ENCODE measurements at regions not wholly inside any gene's neighbourhood (a gene's known extent, or its start where the extent isn't known, plus 50 kb on each side); places are given as distances from the start of the nearest gene placed in this dataset.

DNA sequence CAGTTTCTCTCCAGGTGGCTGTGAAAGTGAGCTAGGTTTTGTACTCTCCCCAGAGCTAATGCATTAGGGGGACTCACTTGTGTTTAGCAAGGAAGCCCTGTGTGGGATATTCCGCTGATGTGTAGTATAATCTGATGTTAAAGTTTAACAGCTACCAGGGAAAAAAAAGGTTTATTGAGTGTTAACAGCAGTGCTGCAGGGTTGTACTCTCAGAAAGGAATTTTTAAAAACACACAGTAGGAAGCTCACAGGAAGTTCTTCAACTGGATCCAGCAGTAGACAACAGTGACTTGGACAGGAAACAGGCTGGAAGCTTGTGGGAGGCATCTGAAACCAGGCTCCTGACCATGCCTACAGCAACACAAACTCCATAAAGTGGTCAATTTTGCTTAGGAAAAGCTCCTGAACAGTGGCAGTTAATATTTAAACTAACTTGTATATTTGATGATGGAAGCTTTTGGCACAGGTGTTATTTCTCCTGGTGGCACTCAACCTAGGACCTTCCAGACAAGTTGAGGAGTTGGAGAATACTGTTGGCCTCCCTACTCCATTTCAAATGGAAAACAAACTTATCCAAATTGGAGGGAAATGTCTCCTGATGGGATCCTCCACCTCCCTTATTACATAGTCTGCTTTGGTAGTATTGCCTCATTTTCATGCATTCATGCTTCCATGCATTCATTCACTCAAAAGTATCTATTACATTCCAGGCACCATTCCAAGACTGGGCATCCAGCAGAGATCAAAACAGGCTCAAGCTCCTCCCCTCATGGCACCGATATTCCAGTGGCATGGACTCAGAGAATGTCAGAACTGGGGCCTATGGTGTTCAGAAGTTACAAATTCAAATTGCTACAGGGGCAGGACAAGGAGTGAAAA lies 54.7 kb downstream of the FOXD1 start:
- no peak overlapping the region for H3K4me3 ChIP-seq (replicated peaks in 1 of 3; ENCODE audit: insufficient read depth in 1 of 3, low read depth in 1 of 3, low read length in 3 of 3)
- no peak overlapping the region for H3K4me2 ChIP-seq (ENCODE audit: insufficient read depth, low read length)
- no peaks in the 10 kb centered on the region for H3K79me2 ChIP-seq (ENCODE audit: control insufficient read depth, insufficient read depth, low read length)
- no peaks in the 10 kb centered on the region for H3K9me3 ChIP-seq (replicated peaks; ENCODE audit: control insufficient read depth, insufficient read depth, low read length)
- no peak for FAIRE-seq
- dilution Hi-C loops (cut with MboI; ENCODE audit: extremely low pct_ligation_motif_present, low sequenced_read_pairs): no loop called here
- CTCF ChIA-PET: interaction anchor here (1.2 to 1.3 kb wide), 2 partner anchors 57 to 178 kb away, joined by 3 to 4 read pairs; no protein-coding TSS in a partner anchor
- POLR2A ChIA-PET: no interaction called here
- H3K27me3 ChIP-seq (ENCODE audit: control insufficient read depth in 2 of 2, insufficient read depth in 2 of 2, low read length in 2 of 2): peaks cover 44 to 67% of the 10 kb centered on the region in 2 experiments
- no peak overlapping the region for H3K27ac ChIP-seq (ENCODE audit: insufficient read depth, low read depth, low read length)
- no peak overlapping the region for H2AFZ ChIP-seq (ENCODE audit: low read depth, low read length)
- TF ChIP-seq POLR2A (IDR thresholded peaks at IDR 0.05; ENCODE audit: low read depth, low read length): no peak
- TF ChIP-seq FOS (IDR thresholded peaks at IDR 0.05; ENCODE audit: borderline replicate concordance, insufficient read depth, low read length): no peak
- no peak for TF ChIP-seq POLR2AphosphoS5 (IDR thresholded peaks at IDR 0.05; ENCODE audit: insufficient read depth, low read depth, low read length)
- no peak for TF ChIP-seq EZH2 (IDR thresholded peaks at IDR 0.05; ENCODE audit: borderline replicate concordance, low read depth, low read length, severe bottlenecking)
- no peak for TF ChIP-seq JUN (IDR thresholded peaks at IDR 0.05; ENCODE audit: borderline replicate concordance, insufficient read depth, insufficient read length, low read depth)
- TF ChIP-seq, protein P1, sequence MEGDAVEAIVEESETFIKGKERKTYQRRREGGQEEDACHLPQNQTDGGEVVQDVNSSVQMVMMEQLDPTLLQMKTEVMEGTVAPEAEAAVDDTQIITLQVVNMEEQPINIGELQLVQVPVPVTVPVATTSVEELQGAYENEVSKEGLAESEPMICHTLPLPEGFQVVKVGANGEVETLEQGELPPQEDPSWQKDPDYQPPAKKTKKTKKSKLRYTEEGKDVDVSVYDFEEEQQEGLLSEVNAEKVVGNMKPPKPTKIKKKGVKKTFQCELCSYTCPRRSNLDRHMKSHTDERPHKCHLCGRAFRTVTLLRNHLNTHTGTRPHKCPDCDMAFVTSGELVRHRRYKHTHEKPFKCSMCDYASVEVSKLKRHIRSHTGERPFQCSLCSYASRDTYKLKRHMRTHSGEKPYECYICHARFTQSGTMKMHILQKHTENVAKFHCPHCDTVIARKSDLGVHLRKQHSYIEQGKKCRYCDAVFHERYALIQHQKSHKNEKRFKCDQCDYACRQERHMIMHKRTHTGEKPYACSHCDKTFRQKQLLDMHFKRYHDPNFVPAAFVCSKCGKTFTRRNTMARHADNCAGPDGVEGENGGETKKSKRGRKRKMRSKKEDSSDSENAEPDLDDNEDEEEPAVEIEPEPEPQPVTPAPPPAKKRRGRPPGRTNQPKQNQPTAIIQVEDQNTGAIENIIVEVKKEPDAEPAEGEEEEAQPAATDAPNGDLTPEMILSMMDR (IDR thresholded peaks at IDR 0.05; ENCODE audit: extremely low read depth in 1 of 2, insufficient read depth in 1 of 2, low read depth in 1 of 2, low read length in 2 of 2): no peak
- TF ChIP-seq GATA2 (IDR thresholded peaks at IDR 0.05; ENCODE audit: insufficient read depth, insufficient read length, low read depth, low read length): no peak
- TF ChIP-seq, protein P2, sequence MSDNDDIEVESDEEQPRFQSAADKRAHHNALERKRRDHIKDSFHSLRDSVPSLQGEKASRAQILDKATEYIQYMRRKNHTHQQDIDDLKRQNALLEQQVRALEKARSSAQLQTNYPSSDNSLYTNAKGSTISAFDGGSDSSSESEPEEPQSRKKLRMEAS (IDR thresholded peaks at IDR 0.05; ENCODE audit: insufficient read depth, insufficient read length): no peak
- no peak overlapping the region for H3K9ac ChIP-seq (replicated peaks; ENCODE audit: extremely low read depth, insufficient read depth, low read length)
- DNase-seq (ENCODE audit: low read depth, low spot score): no peak
- H3K4me1 ChIP-seq (ENCODE audit: control insufficient read depth, extremely low read depth, insufficient read depth, low read length): no peaks in the 10 kb centered on the region
- no peaks in the 10 kb centered on the region for H4K20me1 ChIP-seq (replicated peaks; ENCODE audit: control insufficient read depth, extremely low read depth, insufficient read depth, low read length)
- intact Hi-C loops (cut with micrococcal nuclease): no loop called here
- BruUV-seq (replicated peaks): no TSS peak
- no peaks in the 10 kb centered on the region for H3K9me1 ChIP-seq (replicated peaks; ENCODE audit: control insufficient read depth, extremely low read depth, insufficient read depth, low read length)
- no peaks in the 10 kb centered on the region for H3K36me3 ChIP-seq (ENCODE audit: control insufficient read depth in 2 of 2, extremely low read depth in 1 of 2, insufficient read depth in 2 of 2, low read length in 2 of 2)
